Lung (tissue), 11 donors: ENCODE measurements at regions not wholly inside any gene's neighbourhood (a gene's known extent, or its start where the extent isn't known, plus 50 kb on each side); places are given as distances from the start of the nearest gene placed in this dataset.

ENCODE experiments used
- ATAC-seq: fragments of 200-7000 bp; cut with Tn5 transposase; one replicate; pipeline ENCODE4 v1.9.1; 2020; ENCODE audit warnings: moderate number of reproducible peaks; ENCODE audit not compliant: insufficient read depth, low FRiP score
- DNase-seq, 3 donors: peaks; one replicate each; pipeline ENCODE4 v3.0.0-alpha.2; 2013 to 2017
- H3K27ac ChIP-seq, 2 donors: one replicate each; pipeline ENCODE4 v1.5.1; 2013; ENCODE audit warnings: mild to moderate bottlenecking in 2 of 2, moderate library complexity in 2 of 2, control low read depth in 1 of 2, inconsistent platforms in 1 of 2, low read depth in 1 of 2, low read length in 1 of 2
- H3K27me3 ChIP-seq, 3 donors: one replicate each; pipeline ENCODE4 v1.5.1; 2013; ENCODE audit warnings: low read length in 2 of 3; ENCODE audit not compliant: control insufficient read depth in 3 of 3, insufficient read depth in 3 of 3
- H3K36me3 ChIP-seq, 4 donors: one replicate each; pipeline ENCODE4 v1.5.1; 2013; ENCODE audit warnings: low read length in 4 of 4, mild to moderate bottlenecking in 1 of 4, moderate library complexity in 1 of 4; ENCODE audit not compliant: control insufficient read depth in 4 of 4, insufficient read depth in 4 of 4
- H3K4me1 ChIP-seq, 5 donors: one replicate each; pipeline ENCODE4 v1.5.1; 2013; ENCODE audit warnings: low read length in 5 of 5, mild to moderate bottlenecking in 2 of 5, moderate library complexity in 1 of 5; ENCODE audit not compliant: control insufficient read depth in 5 of 5, insufficient read depth in 5 of 5
- H3K4me3 ChIP-seq: one replicate; pipeline ENCODE4 v1.5.1; 2013; ENCODE audit warnings: mild to moderate bottlenecking, control low read depth, moderate library complexity
- H3K9ac ChIP-seq, 2 donors: one replicate each; pipeline ENCODE4 v1.5.1; 2013; ENCODE audit warnings: low read length in 2 of 2, control low read depth in 1 of 2; ENCODE audit not compliant: insufficient read depth in 1 of 2
- H3K9me3 ChIP-seq, 4 donors: one replicate each; pipeline ENCODE4 v1.5.1; 2013; ENCODE audit warnings: low read length in 3 of 4, mild to moderate bottlenecking in 1 of 4, moderate library complexity in 1 of 4; ENCODE audit not compliant: control insufficient read depth in 4 of 4, insufficient read depth in 3 of 4
- WGBS, 2 donors: extraction: QIAGEN DNeasy Blood & Tissue Kit; methylation state at CpG; one replicate each; pipeline ENCODE4 v1.1.7; 2013; 5-methylcytosine and 5-hydroxymethylcytosine counted together
- TF ChIP-seq, protein P1 (sequence below): IDR thresholded peaks from 2 replicates; pipeline ENCODE4 v1.5.1; 2012; ENCODE audit warnings: mild to moderate bottlenecking; ENCODE audit errors: control extremely low read depth, extremely low read depth
- donor health status: control.
- donor health status: control.
- donor health status: Bipolar disorder and iron deficiency.
- donor health status: healthy.
- donor health status: DM: yes; HTN: yes; CAD: no.

- H3K27ac ChIP-seq = no peak overlapping the region
- 72 to 75% methylated on average over 1 of the region's 1 CpG for WGBS, 2 donors
- H3K9me3 ChIP-seq = no peaks in the 10 kb centered on the region
- no peaks in the 10 kb centered on the region for H3K36me3 ChIP-seq
- no peak for DNase-seq
- H3K4me3 ChIP-seq = no peak overlapping the region
- no peaks in the 10 kb centered on the region for H3K27me3 ChIP-seq
- H3K9ac ChIP-seq = no peak overlapping the region
- no peaks in the 10 kb centered on the region for H3K4me1 ChIP-seq
- TF ChIP-seq, protein P1, sequence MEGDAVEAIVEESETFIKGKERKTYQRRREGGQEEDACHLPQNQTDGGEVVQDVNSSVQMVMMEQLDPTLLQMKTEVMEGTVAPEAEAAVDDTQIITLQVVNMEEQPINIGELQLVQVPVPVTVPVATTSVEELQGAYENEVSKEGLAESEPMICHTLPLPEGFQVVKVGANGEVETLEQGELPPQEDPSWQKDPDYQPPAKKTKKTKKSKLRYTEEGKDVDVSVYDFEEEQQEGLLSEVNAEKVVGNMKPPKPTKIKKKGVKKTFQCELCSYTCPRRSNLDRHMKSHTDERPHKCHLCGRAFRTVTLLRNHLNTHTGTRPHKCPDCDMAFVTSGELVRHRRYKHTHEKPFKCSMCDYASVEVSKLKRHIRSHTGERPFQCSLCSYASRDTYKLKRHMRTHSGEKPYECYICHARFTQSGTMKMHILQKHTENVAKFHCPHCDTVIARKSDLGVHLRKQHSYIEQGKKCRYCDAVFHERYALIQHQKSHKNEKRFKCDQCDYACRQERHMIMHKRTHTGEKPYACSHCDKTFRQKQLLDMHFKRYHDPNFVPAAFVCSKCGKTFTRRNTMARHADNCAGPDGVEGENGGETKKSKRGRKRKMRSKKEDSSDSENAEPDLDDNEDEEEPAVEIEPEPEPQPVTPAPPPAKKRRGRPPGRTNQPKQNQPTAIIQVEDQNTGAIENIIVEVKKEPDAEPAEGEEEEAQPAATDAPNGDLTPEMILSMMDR = no peak
- no peak for ATAC-seq
Observed at GRCh38 chr2:153604133-153604532, 125.6 kb upstream of the RPRM start.

DNA sequence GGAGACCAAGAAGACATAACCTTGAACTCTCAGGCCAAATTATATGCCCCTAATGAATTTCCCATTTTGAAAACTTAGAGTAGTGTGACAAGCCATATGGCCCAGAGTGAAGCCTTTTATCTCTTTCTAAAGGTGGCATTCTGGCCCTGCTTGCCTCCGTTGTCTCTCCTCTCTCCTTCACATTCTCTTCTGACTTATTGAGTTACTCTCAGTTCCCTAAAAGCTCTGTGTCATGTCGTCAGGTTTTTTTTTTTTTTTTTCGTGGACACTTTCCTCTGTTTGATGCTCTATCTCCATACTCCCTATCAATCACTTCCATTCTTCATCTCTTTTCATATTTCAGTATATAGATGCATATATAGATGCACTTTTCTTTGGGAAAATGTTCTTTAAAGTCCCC lies 128.1 kb upstream of the RPRM start:
- TF ChIP-seq, protein P1 = no peak
- Histone ChIP-seq H3K4me3 (no peak overlapping the region), H3K36me3 (no peaks in the 10 kb centered on the region), H3K4me1 (no peaks in the 10 kb centered on the region), H3K27ac (no peak overlapping the region), H3K9ac (no peak overlapping the region), H3K27me3 (no peaks in the 10 kb centered on the region), H3K9me3 (no peaks in the 10 kb centered on the region)
- WGBS, 2 donors = 64 to 69% methylated on average over 2 to 3 of the region's 3 CpGs
- no peak for DNase-seq
- ATAC-seq = no peak

- Histone ChIP-seq H3K9ac (no peak overlapping the region), H3K36me3 (no peaks in the 10 kb centered on the region), H3K9me3 (no peaks in the 10 kb centered on the region), H3K27ac (no peak overlapping the region), H3K4me3 (no peak overlapping the region), H3K27me3 (no peaks in the 10 kb centered on the region), H3K4me1 (no peaks in the 10 kb centered on the region)
- DNase-seq (no peak), ATAC-seq (no peak)
- 81 to 86% methylated on average over 4 of the region's 4 CpGs for WGBS, 2 donors
- TF ChIP-seq, protein P1 = no peak
Observed at GRCh38 chr2:153622285-153622684, 143.7 kb upstream of the RPRM start.

DNA sequence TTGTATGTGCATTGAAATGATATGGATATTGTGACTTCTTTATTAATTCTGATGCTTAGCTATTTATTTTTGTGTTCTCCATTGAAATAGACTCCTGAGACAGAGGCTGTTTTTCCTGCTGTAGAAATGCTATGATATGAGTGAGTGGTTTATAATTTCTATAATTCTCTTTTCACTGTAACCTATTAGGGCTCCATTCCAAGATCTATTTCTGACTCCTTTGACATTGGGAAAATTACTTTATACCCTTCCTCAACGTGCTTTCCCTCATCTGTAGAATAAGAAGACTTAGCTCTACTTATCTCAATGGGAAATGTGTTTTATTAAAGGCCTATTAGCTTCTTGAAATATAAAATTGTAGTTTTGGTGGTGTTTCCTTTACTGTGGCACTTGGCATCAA lies 144.5 kb upstream of the RPRM start:
- no peak overlapping the region for H3K27ac ChIP-seq
- WGBS, 2 donors = 21 to 33% methylated on average over 1 of the region's 1 CpG
- H3K9me3 ChIP-seq = no peaks in the 10 kb centered on the region
- no peaks in the 10 kb centered on the region for H3K4me1 ChIP-seq
- TF ChIP-seq, protein P1 = no peak
- ATAC-seq (no peak), DNase-seq (no peak)
- no peaks in the 10 kb centered on the region for H3K36me3 ChIP-seq
- no peak overlapping the region for H3K4me3 ChIP-seq
- no peaks in the 10 kb centered on the region for H3K27me3 ChIP-seq
- no peak overlapping the region for H3K9ac ChIP-seq
